HEK293 (cell line): ENCODE measurements at regions not wholly inside any gene's neighbourhood (a gene's known extent, or its start where the extent isn't known, plus 50 kb on each side); places are given as distances from the start of the nearest gene placed in this dataset.
"Not testable (repeated sequence)": the region's sequence is repeated elsewhere in the genome, so short reads cannot be mapped to it uniquely, and the experiment has no call there.

Experiments
- CTCF ChIA-PET: fragments of 350-600 bp; formaldehyde crosslinking; extraction: SDS; loops from one replicate; lab custom pipeline; 2021; ENCODE audit warnings: antibody characterized with exemption; lab: Yijun Ruan, JAX
- POLR2A ChIA-PET: fragments of 300-600 bp; formaldehyde crosslinking; extraction: SDS; loops from one replicate; lab custom pipeline; 2020; ENCODE audit warnings: antibody characterized with exemption, inconsistent platforms; lab: Yijun Ruan, JAX
- H3K27ac ChIP-seq: fragments of 200-500 bp; sonication (Bioruptor generic); 2 replicates; pipeline ENCODE4 v1.5.1; 2014; ENCODE audit warnings: low read depth, low read length, control low read depth, inconsistent platforms; ENCODE audit errors: extremely low read depth
- H3K36me3 ChIP-seq, 2 experiments: fragments of 200-500 bp in 1 of 2; sonication (Bioruptor generic) in 1 of 2; 1 replicate in 1 of 2; 2 replicates in 1 of 2; pipeline ENCODE4 v1.5.1; 2014 to 2017; ENCODE audit warnings: inconsistent platforms in 2 of 2, low read length in 2 of 2; ENCODE audit not compliant: control insufficient read depth in 2 of 2, insufficient read depth in 1 of 2
- H3K4me1 ChIP-seq: fragments of 200-500 bp; sonication (Bioruptor generic); 2 replicates; pipeline ENCODE4 v1.5.1; 2014; ENCODE audit warnings: mild to moderate bottlenecking, low read length, inconsistent platforms; ENCODE audit not compliant: control insufficient read depth, insufficient read depth
- H3K4me3 ChIP-seq: 2 replicates; pipeline ENCODE4 v1.5.1; 2011; ENCODE audit warnings: low read depth, mild to moderate bottlenecking, control low read depth, low read length, moderate library complexity
- H3K9me3 ChIP-seq: fragments of 200-500 bp; sonication (Bioruptor generic); 2 replicates; pipeline ENCODE4 v1.5.1; 2014; ENCODE audit warnings: low read depth, low read length, inconsistent platforms; ENCODE audit not compliant: control insufficient read depth, insufficient read depth
- PRDM10 ChIP-seq: fragments of 450-650 bp; formaldehyde crosslinking; IDR thresholded peaks from 2 replicates; pipeline ENCODE4 v1.5.1; 2016; ENCODE audit warnings: missing biosample characterization, missing genetic modification characterization
- TRIM28 ChIP-seq: IDR thresholded peaks from 2 replicates; pipeline ENCODE4 v1.6.1; 2011; ENCODE audit warnings: low read length, control low read depth, borderline replicate concordance
- ZEB2 ChIP-seq: fragments of 450-650 bp; formaldehyde crosslinking; IDR thresholded peaks from 2 replicates; pipeline ENCODE4 v1.5.1; 2016; ENCODE audit warnings: missing biosample characterization, missing genetic modification characterization
- ZFHX2 ChIP-seq: fragments of 450-650 bp; formaldehyde crosslinking; conservative IDR thresholded peaks from 2 replicates; pipeline ENCODE4 v1.5.1; 2016; ENCODE audit warnings: missing biosample characterization, missing genetic modification characterization
- ZNF211 ChIP-seq: fragments of 450-650 bp; formaldehyde crosslinking; IDR thresholded peaks from 2 replicates; pipeline ENCODE4 v1.5.1; 2016; ENCODE audit warnings: low read depth, missing biosample characterization, missing genetic modification characterization
- ZNF302 ChIP-seq: fragments of 450-650 bp; formaldehyde crosslinking; IDR thresholded peaks from 2 replicates; pipeline ENCODE4 v1.5.1; 2016; ENCODE audit warnings: missing biosample characterization, missing genetic modification characterization, low read depth
- ZNF341 ChIP-seq: fragments of 450-650 bp; formaldehyde crosslinking; IDR thresholded peaks from 2 replicates; pipeline ENCODE4; 2016; ENCODE audit warnings: low read depth, missing biosample characterization, missing genetic modification characterization
- ZNF354C ChIP-seq: fragments of 450-650 bp; formaldehyde crosslinking; IDR thresholded peaks from 2 replicates; pipeline ENCODE4 v1.5.1; 2016; ENCODE audit warnings: missing biosample characterization, missing genetic modification characterization, low read depth, borderline replicate concordance
- ZNF366 ChIP-seq: fragments of 450-650 bp; formaldehyde crosslinking; conservative IDR thresholded peaks from 2 replicates; pipeline ENCODE4 v1.5.1; 2016; ENCODE audit warnings: missing biosample characterization, missing genetic modification characterization
- ZNF391 ChIP-seq: fragments of 450-650 bp; formaldehyde crosslinking; IDR thresholded peaks from 2 replicates; pipeline ENCODE4 v1.5.1; 2016; ENCODE audit warnings: low read depth, missing biosample characterization, missing genetic modification characterization, borderline replicate concordance
- ZNF423 ChIP-seq: fragments of 450-650 bp; formaldehyde crosslinking; IDR thresholded peaks from 2 replicates; pipeline ENCODE4 v1.5.1; 2016; ENCODE audit warnings: missing biosample characterization, missing genetic modification characterization
- ZNF426 ChIP-seq: fragments of 450-650 bp; formaldehyde crosslinking; IDR thresholded peaks from 2 replicates; pipeline ENCODE4 v1.5.1; 2017; ENCODE audit warnings: missing biosample characterization, missing genetic modification characterization, mild to moderate bottlenecking, inconsistent platforms, moderate library complexity
- ZNF580 ChIP-seq: fragments of 450-650 bp; formaldehyde crosslinking; IDR thresholded peaks from 2 replicates; pipeline ENCODE4 v1.5.1; 2016; ENCODE audit warnings: missing biosample characterization, missing genetic modification characterization
- ZNF654 ChIP-seq: fragments of 450-650 bp; formaldehyde crosslinking; IDR thresholded peaks from 2 replicates; pipeline ENCODE4 v1.5.1; 2016; ENCODE audit warnings: low read depth, missing biosample characterization, missing genetic modification characterization
- ZNF660 ChIP-seq: fragments of 450-650 bp; IDR thresholded peaks from 2 replicates; pipeline ENCODE4 v1.5.1; 2018; ENCODE audit warnings: missing biosample characterization, mild to moderate bottlenecking, missing genetic modification characterization
- ZNF776 ChIP-seq: fragments of 450-650 bp; formaldehyde crosslinking; IDR thresholded peaks from 2 replicates; pipeline ENCODE4 v1.5.0; 2017; ENCODE audit warnings: missing biosample characterization, missing genetic modification characterization, borderline replicate concordance
- TF ChIP-seq, protein P1 (sequence below): fragments of 450-650 bp; formaldehyde crosslinking; IDR thresholded peaks from 2 replicates; pipeline ENCODE4 v1.5.1; 2017; ENCODE audit warnings: missing biosample characterization, missing genetic modification characterization
- TF ChIP-seq, protein P2 (sequence below): fragments of 450-650 bp; formaldehyde crosslinking; IDR thresholded peaks from 2 replicates; pipeline ENCODE4; 2016; ENCODE audit warnings: missing biosample characterization, missing genetic modification characterization
- TF ChIP-seq, protein P3 (sequence below): fragments of 450-650 bp; formaldehyde crosslinking; conservative IDR thresholded peaks from 2 replicates; pipeline ENCODE4 v1.5.1; 2016; ENCODE audit warnings: low read depth, missing biosample characterization, missing genetic modification characterization

GRCh38 chr11:25272214-25272613 lies 775.4 kb downstream of the LUZP2 start (continued):
- TF ChIP-seq ZNF302 (tag by site-specific recombination) = no peak
- TF ChIP-seq ZEB2 = no peak

DNA sequence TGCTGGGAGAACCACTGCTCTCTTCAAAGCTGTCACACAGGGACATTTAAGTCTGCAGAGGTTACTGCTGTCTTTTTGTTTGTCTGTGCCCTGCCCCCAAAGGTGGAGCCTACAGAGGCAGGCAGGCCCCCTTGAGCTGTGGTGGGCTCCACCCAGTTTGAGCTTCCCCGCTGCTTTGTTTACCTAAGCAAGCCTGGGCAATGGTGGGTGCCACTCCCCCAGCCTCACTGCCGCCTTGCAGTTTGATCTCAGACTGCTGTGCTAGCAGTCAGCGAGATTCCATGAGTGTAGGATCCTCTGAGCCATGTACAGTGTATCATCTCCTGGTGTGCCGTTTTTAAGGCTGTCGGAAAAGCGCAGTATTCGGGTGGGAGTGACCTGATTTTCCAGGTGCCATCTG lies 784.0 kb downstream of the LUZP2 start:
- H3K27ac ChIP-seq, POLR2A ChIA-PET, H3K9me3 ChIP-seq, CTCF ChIA-PET, H3K4me1 ChIP-seq, H3K4me3 ChIP-seq, H3K36me3 ChIP-seq: not testable (repeated sequence)

GRCh38 chr11:25293166-25293565 lies 796.3 kb downstream of the LUZP2 start:
- POLR2A ChIA-PET = no interaction called here
- CTCF ChIA-PET = no interaction called here
- Histone ChIP-seq H3K9me3 (no peaks in the 10 kb centered on the region), H3K4me1 (no peaks in the 10 kb centered on the region), H3K27ac (no peak overlapping the region), H3K4me3 (no peak overlapping the region)
- TF ChIP-seq ZNF426 (tag by site-specific recombination) (no peak), ZNF580 (tag by site-specific recombination) (no peak), ZNF341 (tag by site-specific recombination) (no peak), TRIM28 (no peak), ZNF776 (tag by site-specific recombination) (no peak), ZNF423 (tag by site-specific recombination) (no peak), ZNF354C (tag by site-specific recombination) (no peak)
- TF ChIP-seq, protein P1, sequence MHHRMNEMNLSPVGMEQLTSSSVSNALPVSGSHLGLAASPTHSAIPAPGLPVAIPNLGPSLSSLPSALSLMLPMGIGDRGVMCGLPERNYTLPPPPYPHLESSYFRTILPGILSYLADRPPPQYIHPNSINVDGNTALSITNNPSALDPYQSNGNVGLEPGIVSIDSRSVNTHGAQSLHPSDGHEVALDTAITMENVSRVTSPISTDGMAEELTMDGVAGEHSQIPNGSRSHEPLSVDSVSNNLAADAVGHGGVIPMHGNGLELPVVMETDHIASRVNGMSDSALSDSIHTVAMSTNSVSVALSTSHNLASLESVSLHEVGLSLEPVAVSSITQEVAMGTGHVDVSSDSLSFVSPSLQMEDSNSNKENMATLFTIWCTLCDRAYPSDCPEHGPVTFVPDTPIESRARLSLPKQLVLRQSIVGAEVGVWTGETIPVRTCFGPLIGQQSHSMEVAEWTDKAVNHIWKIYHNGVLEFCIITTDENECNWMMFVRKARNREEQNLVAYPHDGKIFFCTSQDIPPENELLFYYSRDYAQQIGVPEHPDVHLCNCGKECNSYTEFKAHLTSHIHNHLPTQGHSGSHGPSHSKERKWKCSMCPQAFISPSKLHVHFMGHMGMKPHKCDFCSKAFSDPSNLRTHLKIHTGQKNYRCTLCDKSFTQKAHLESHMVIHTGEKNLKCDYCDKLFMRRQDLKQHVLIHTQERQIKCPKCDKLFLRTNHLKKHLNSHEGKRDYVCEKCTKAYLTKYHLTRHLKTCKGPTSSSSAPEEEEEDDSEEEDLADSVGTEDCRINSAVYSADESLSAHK (tag by site-specific recombination) = no peak
- TF ChIP-seq, protein P2, sequence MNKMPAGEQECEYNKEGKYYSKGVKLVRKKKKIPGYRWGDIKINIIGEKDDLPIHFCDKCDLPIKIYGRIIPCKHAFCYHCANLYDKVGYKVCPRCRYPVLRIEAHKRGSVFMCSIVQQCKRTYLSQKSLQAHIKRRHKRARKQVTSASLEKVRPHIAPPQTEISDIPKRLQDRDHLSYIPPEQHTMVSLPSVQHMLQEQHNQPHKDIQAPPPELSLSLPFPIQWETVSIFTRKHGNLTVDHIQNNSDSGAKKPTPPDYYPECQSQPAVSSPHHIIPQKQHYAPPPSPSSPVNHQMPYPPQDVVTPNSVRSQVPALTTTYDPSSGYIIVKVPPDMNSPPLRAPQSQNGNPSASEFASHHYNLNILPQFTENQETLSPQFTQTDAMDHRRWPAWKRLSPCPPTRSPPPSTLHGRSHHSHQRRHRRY (tag by site-specific recombination) = no peak
- TF ChIP-seq, all 188 proteins: peak for 0
- no peaks in the 10 kb centered on the region for H3K36me3 ChIP-seq

DNA sequence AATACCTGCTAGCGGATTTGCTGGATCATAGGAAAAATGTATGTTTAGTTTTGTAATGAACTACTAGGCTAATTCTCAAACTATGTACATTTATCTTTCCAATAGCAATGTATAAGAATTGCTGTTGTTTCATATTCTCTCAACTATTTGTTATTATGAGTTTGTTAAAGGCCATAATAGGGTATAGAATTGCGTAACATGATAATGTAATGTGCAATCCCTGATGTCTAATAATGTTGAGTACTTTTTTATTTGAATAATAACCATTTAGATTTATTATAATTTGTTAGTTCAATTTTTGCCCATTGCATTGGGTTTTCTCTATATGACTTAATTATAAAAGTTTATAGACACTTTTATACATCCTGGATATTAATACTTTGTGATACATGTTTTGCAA lies 801.6 kb downstream of the LUZP2 start:
- H3K4me1 ChIP-seq = no peaks in the 10 kb centered on the region
- ChIA-PET CTCF (no interaction called here), POLR2A (no interaction called here)
- no peak overlapping the region for H3K27ac ChIP-seq
- H3K9me3 ChIP-seq = no peaks in the 10 kb centered on the region
- no peaks in the 10 kb centered on the region for H3K36me3 ChIP-seq
- no peak overlapping the region for H3K4me3 ChIP-seq
- TF ChIP-seq ZNF660 (tag by site-specific recombination) (no peak), PRDM10 (tag by site-specific recombination) (no peak), ZNF580 (tag by site-specific recombination) (no peak), ZNF211 (tag by site-specific recombination) (no peak), ZNF391 (tag by site-specific recombination) (no peak), ZNF654 (tag by site-specific recombination) (no peak), ZFHX2 (tag by site-specific recombination) (no peak), ZNF366 (tag by site-specific recombination) (no peak)
- TF ChIP-seq, protein P3, sequence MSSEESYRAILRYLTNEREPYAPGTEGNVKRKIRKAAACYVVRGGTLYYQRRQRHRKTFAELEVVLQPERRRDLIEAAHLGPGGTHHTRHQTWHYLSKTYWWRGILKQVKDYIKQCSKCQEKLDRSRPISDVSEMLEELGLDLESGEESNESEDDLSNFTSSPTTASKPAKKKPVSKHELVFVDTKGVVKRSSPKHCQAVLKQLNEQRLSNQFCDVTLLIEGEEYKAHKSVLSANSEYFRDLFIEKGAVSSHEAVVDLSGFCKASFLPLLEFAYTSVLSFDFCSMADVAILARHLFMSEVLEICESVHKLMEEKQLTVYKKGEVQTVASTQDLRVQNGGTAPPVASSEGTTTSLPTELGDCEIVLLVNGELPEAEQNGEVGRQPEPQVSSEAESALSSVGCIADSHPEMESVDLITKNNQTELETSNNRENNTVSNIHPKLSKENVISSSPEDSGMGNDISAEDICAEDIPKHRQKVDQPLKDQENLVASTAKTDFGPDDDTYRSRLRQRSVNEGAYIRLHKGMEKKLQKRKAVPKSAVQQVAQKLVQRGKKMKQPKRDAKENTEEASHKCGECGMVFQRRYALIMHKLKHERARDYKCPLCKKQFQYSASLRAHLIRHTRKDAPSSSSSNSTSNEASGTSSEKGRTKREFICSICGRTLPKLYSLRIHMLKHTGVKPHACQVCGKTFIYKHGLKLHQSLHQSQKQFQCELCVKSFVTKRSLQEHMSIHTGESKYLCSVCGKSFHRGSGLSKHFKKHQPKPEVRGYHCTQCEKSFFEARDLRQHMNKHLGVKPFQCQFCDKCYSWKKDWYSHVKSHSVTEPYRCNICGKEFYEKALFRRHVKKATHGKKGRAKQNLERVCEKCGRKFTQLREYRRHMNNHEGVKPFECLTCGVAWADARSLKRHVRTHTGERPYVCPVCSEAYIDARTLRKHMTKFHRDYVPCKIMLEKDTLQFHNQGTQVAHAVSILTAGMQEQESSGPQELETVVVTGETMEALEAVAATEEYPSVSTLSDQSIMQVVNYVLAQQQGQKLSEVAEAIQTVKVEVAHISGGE = no peak
